H9 (cell line): ENCODE measurements at regions not wholly inside any gene's neighbourhood (a gene's known extent, or its start where the extent isn't known, plus 50 kb on each side); places are given as distances from the start of the nearest gene placed in this dataset.

ENCODE experiments used
- DNase-seq: peaks from one replicate; pipeline ENCODE4 v3.0.0-alpha.2; 2017
- H2AFZ ChIP-seq: one replicate; pipeline ENCODE4 v1.6.1; 2013; ENCODE audit warnings: mild to moderate bottlenecking, low read length, control low read depth, moderate library complexity
- H2AK5ac ChIP-seq: 2 replicates; pipeline ENCODE4 v1.6.1; 2013; ENCODE audit warnings: low read length, control low read depth, mixed read lengths; ENCODE audit not compliant: insufficient read length
- H2BK120ac ChIP-seq: one replicate; pipeline ENCODE4 v1.6.1; 2013; ENCODE audit warnings: low read depth, mild to moderate bottlenecking, low read length, control low read depth, inconsistent platforms; ENCODE audit not compliant: poor library complexity, severe bottlenecking
- H2BK12ac ChIP-seq: 2 replicates; pipeline ENCODE4 v1.6.1; 2013; ENCODE audit warnings: low read length, control low read depth, mixed read lengths, low read depth; ENCODE audit not compliant: insufficient read length
- H2BK15ac ChIP-seq: 2 replicates; pipeline ENCODE4 v1.6.1; 2013; ENCODE audit warnings: low read depth, low read length, control low read depth
- H2BK20ac ChIP-seq: one replicate; pipeline ENCODE4 v1.6.1; 2013; ENCODE audit warnings: low read depth, mild to moderate bottlenecking, low read length, control low read depth, inconsistent platforms; ENCODE audit not compliant: poor library complexity, severe bottlenecking
- H2BK5ac ChIP-seq: 2 replicates; pipeline ENCODE4 v1.6.1; 2013; ENCODE audit warnings: low read length, control low read depth, mixed read lengths; ENCODE audit not compliant: insufficient read length
- H3K14ac ChIP-seq: 2 replicates; pipeline ENCODE4 v1.6.1; 2013; ENCODE audit warnings: low read length, control low read depth; ENCODE audit not compliant: insufficient read depth
- H3K18ac ChIP-seq: 2 replicates; pipeline ENCODE4 v1.6.1; 2013; ENCODE audit warnings: low read depth, mild to moderate bottlenecking, mixed read lengths, low read length, control low read depth; ENCODE audit not compliant: insufficient read length
- H3K23ac ChIP-seq: 2 replicates; pipeline ENCODE4 v1.6.1; 2013; ENCODE audit warnings: low read length, control low read depth, mixed read lengths, low read depth; ENCODE audit not compliant: insufficient read length
- H3K23me2 ChIP-seq: 2 replicates; pipeline ENCODE4 v1.6.1; 2013; ENCODE audit warnings: low read depth, mild to moderate bottlenecking, mixed read lengths, low read length, control low read depth; ENCODE audit not compliant: insufficient read length, poor library complexity, severe bottlenecking
- H3K27ac ChIP-seq: 2 replicates; pipeline ENCODE4 v1.5.1; 2013; ENCODE audit warnings: low read length, control low read depth, mixed read lengths, low read depth; ENCODE audit not compliant: insufficient read length
- H3K27me3 ChIP-seq: 2 replicates; pipeline ENCODE4 v1.6.1; 2013; ENCODE audit warnings: low read length, control low read depth, inconsistent platforms; ENCODE audit not compliant: insufficient read depth
- H3K4ac ChIP-seq: 2 replicates; pipeline ENCODE4 v1.6.1; 2013; ENCODE audit warnings: low read depth, mild to moderate bottlenecking, control low read depth, inconsistent platforms, low read length, moderate library complexity
- H3K4me1 ChIP-seq: 2 replicates; pipeline ENCODE4 v1.6.1; 2013; ENCODE audit warnings: low read length, control low read depth, inconsistent platforms; ENCODE audit not compliant: insufficient read depth
- H3K4me2 ChIP-seq: 2 replicates; pipeline ENCODE4 v1.6.1; 2013; ENCODE audit warnings: low read length, control low read depth, mixed read lengths; ENCODE audit not compliant: insufficient read length, insufficient read depth
- H3K56ac ChIP-seq: 2 replicates; pipeline ENCODE4 v1.6.1; 2013; ENCODE audit warnings: low read depth, mild to moderate bottlenecking, mixed read lengths, low read length, control low read depth; ENCODE audit not compliant: insufficient read length
- H3K79me1 ChIP-seq: 2 replicates; pipeline ENCODE4 v1.6.1; 2013; ENCODE audit warnings: low read depth, mild to moderate bottlenecking, moderate library complexity, low read length, control low read depth, inconsistent platforms; ENCODE audit not compliant: insufficient read depth, poor library complexity, severe bottlenecking
- H3K79me2 ChIP-seq: 2 replicates; pipeline ENCODE4 v1.6.1; 2013; ENCODE audit warnings: low read length, control low read depth, inconsistent platforms; ENCODE audit not compliant: insufficient read depth
- H3K9ac ChIP-seq: 2 replicates; pipeline ENCODE4 v1.6.1; 2013; ENCODE audit warnings: low read length, control low read depth, mixed read lengths; ENCODE audit not compliant: insufficient read length; ENCODE audit errors: extremely low read depth
- H3K9me3 ChIP-seq: one replicate; pipeline ENCODE4 v1.6.1; 2013; ENCODE audit warnings: low read depth, low read length, inconsistent platforms; ENCODE audit not compliant: control insufficient read depth
- H3T11ph ChIP-seq: one replicate; pipeline ENCODE4 v1.6.1; 2013; ENCODE audit warnings: mild to moderate bottlenecking, low read length, control low read depth, inconsistent platforms
- H4K20me1 ChIP-seq: one replicate; pipeline ENCODE4 v1.6.1; 2013; ENCODE audit not compliant: control insufficient read depth, insufficient read length, insufficient read depth
- H4K5ac ChIP-seq: 2 replicates; pipeline ENCODE4 v1.6.1; 2013; ENCODE audit warnings: low read depth, mild to moderate bottlenecking, mixed read lengths, low read length, control low read depth; ENCODE audit not compliant: insufficient read length
- H4K8ac ChIP-seq: replicated peaks from 2 replicates; pipeline ENCODE4 v1.6.1; 2013; ENCODE audit warnings: low read length, control low read depth, mixed read lengths, low read depth; ENCODE audit not compliant: insufficient read length
- H4K91ac ChIP-seq: 2 replicates; pipeline ENCODE4 v1.6.1; 2013; ENCODE audit warnings: low read depth, mild to moderate bottlenecking, moderate library complexity, mixed read lengths, low read length, control low read depth; ENCODE audit not compliant: insufficient read length
- H3K27ac Mint-ChIP-seq, 3 experiments: 2 replicates in 2 of 3; 3 replicates in 1 of 3; pipeline ENCODE4 v1.8.0; 2020 to 2021; ENCODE audit warnings: mixed read lengths in 3 of 3, mild to moderate bottlenecking in 1 of 3, moderate library complexity in 1 of 3
- H3K27me3 Mint-ChIP-seq: 2 replicates; pipeline ENCODE4 v1.8.0; 2021; ENCODE audit warnings: low read depth, mild to moderate bottlenecking, moderate library complexity, mixed read lengths
- H3K36me3 Mint-ChIP-seq, 3 experiments: 2 replicates in 2 of 3; 3 replicates in 1 of 3; pipeline ENCODE4 v1.8.0; 2020 to 2021; ENCODE audit warnings: low read depth in 3 of 3, mixed read lengths in 3 of 3; ENCODE audit not compliant: insufficient read depth in 1 of 3
- H3K4me1 Mint-ChIP-seq, 2 experiments: 2 replicates each; pipeline ENCODE4 v1.8.0; 2020; ENCODE audit warnings: mixed read lengths in 2 of 2
- H3K4me3 Mint-ChIP-seq, 2 experiments: 2 replicates in 1 of 2; 3 replicates in 1 of 2; pipeline ENCODE4 v1.8.0; 2020 to 2021; ENCODE audit warnings: mild to moderate bottlenecking in 2 of 2, mixed read lengths in 2 of 2, moderate library complexity in 1 of 2
- H3K9me3 Mint-ChIP-seq, 2 experiments: 2 replicates in 1 of 2; 3 replicates in 1 of 2; pipeline ENCODE4 v1.8.0; 2020; ENCODE audit warnings: mild to moderate bottlenecking in 2 of 2, mixed read lengths in 2 of 2, moderate library complexity in 1 of 2
- WGBS: extraction: QIAGEN DNeasy Blood & Tissue Kit; methylation state at CpG from one replicate; pipeline ENCODE4 v1.1.7; 2013; ENCODE audit warnings: missing lambda C conversion rate, low lambda C conversion rate, mixed read lengths; ENCODE audit not compliant: insufficient read length; ENCODE audit errors: extremely low coverage; 5-methylcytosine and 5-hydroxymethylcytosine counted together
- TF ChIP-seq, protein P1 (sequence below): fragments of 200-600 bp; sonication (generic); conservative IDR thresholded peaks from 3 replicates; pipeline ENCODE4 v1.8.0; 2021; ENCODE audit warnings: antibody characterized with exemption, mild to moderate bottlenecking

DNA sequence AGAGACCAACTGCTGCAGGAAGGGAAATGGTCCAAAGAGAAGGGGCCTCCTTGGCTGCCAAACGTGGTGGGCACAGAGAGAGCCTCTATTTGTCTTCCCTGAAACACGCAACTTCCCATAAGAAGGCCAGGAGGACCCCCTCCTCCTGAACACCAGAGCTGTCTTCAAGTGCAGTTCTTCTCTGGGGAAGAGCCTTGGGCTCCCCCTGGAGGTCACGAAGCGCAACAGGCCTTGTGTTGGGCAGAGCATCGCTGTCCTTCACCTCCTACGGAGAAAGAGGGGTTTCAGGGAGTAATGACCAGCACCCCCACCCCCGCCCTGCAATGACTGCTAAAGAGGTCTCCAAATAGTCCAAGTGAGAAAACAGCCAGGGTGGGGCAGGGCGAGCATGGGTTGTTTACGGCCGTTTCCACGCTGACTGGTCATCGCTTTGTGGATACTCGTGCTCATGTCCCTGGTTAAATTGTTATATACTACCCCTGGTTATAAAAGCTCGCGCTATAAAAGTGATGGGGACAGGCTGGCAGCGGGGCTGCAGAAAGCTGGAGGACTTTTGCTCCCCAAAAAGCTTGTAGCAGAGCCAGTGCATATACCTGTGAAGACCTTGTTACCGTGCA is 397.5 kb upstream of the ATP10A start:
- no peak overlapping the region; a peak in 1 of 5 replicates for H3K4me3 Mint-ChIP-seq
- Histone ChIP-seq H3K4me1 (no peaks in the 10 kb centered on the region), H3K9ac (no peak overlapping the region), H3K56ac (no peak overlapping the region), H4K8ac (no peak overlapping the region), H3K9me3 (no peaks in the 10 kb centered on the region), H3K27ac (no peak overlapping the region), H3K23ac (no peak overlapping the region), H3K4me2 (no peak overlapping the region), H3T11ph (no peak overlapping the region), H2BK5ac (no peak overlapping the region), H2AK5ac (no peak overlapping the region), H3K23me2 (no peaks in the 10 kb centered on the region), H4K5ac (no peak overlapping the region), H2BK20ac (no peak overlapping the region), H4K20me1 (no peaks in the 10 kb centered on the region), H2BK15ac (no peak overlapping the region), H4K91ac (no peak overlapping the region), H2AFZ (no peak overlapping the region), H3K79me1 (no peaks in the 10 kb centered on the region), H3K4ac (no peak overlapping the region), H3K79me2 (no peaks in the 10 kb centered on the region), H2BK12ac (no peak overlapping the region), H2BK120ac (no peak overlapping the region), H3K27me3 (no peaks in the 10 kb centered on the region), H3K18ac (no peak overlapping the region), H3K14ac (no peak overlapping the region)
- H3K4me1 Mint-ChIP-seq = peaks cover 13 to 14% of the 10 kb centered on the region in 2 experiments
- DNase-seq = peak; percentile 82
- no CpG with 5 or more reads among the region's 17 CpGs for WGBS
- no peaks in the 10 kb centered on the region for H3K27me3 Mint-ChIP-seq
- TF ChIP-seq, protein P1, sequence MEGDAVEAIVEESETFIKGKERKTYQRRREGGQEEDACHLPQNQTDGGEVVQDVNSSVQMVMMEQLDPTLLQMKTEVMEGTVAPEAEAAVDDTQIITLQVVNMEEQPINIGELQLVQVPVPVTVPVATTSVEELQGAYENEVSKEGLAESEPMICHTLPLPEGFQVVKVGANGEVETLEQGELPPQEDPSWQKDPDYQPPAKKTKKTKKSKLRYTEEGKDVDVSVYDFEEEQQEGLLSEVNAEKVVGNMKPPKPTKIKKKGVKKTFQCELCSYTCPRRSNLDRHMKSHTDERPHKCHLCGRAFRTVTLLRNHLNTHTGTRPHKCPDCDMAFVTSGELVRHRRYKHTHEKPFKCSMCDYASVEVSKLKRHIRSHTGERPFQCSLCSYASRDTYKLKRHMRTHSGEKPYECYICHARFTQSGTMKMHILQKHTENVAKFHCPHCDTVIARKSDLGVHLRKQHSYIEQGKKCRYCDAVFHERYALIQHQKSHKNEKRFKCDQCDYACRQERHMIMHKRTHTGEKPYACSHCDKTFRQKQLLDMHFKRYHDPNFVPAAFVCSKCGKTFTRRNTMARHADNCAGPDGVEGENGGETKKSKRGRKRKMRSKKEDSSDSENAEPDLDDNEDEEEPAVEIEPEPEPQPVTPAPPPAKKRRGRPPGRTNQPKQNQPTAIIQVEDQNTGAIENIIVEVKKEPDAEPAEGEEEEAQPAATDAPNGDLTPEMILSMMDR = peak; percentile 93
- H3K9me3 Mint-ChIP-seq = no peaks in the 10 kb centered on the region; a peak in 1 of 5 replicates
- H3K27ac Mint-ChIP-seq = no peak overlapping the region
- no peaks in the 10 kb centered on the region for H3K36me3 Mint-ChIP-seq
